ENCODE measurements at regions not wholly inside any gene's neighbourhood (a gene's known extent, or its start where the extent isn't known, plus 50 kb on each side); places are given as distances from the start of the nearest gene placed in this dataset.

GRCh38 chr14:78104655-78105054 is 65.5 kb upstream of the NRXN3 start:
- no peak for TF ChIP-seq EZH2 (IDR thresholded peaks at IDR 0.05; ENCODE audit: insufficient read depth, poor library complexity, severe bottlenecking)
- TF ChIP-seq EZH2phosphoT487 (IDR thresholded peaks at IDR 0.05; ENCODE audit: insufficient read depth, low read depth), result no peak
